Central memory CD4-positive, alpha-beta T cell (primary cell): ENCODE measurements at regions not wholly inside any gene's neighbourhood (a gene's known extent, or its start where the extent isn't known, plus 50 kb on each side); places are given as distances from the start of the nearest gene placed in this dataset.
"Not testable (repeated sequence)": the region's sequence is repeated elsewhere in the genome, so short reads cannot be mapped to it uniquely, and the experiment has no call there.

Source experiments
- DNase-seq: peaks from one replicate; pipeline ENCODE4 v3.0.0; 2022

GRCh38 chr10:84862551-84862950 is 534.2 kb downstream of the CCSER2 start:
- no peak for DNase-seq

- DNase-seq = no peak
These were observed 535.3 kb downstream of the CCSER2 start for GRCh38 chr10:84863675-84864074.

- no peak for DNase-seq
These were observed 548.0 kb downstream of the CCSER2 start for GRCh38 chr10:84876116-84876999.

- no peak for DNase-seq
These were observed 551.6 kb downstream of the CCSER2 start for GRCh38 chr10:84879991-84880390.

- DNase-seq = not testable (repeated sequence)
These were observed 553.3 kb downstream of the CCSER2 start for GRCh38 chr10:84881696-84882095.

- no peak for DNase-seq
These were observed 562.3 kb downstream of the CCSER2 start for GRCh38 chr10:84890706-84891105.

GRCh38 chr10:84891631-84892030 is 563.2 kb downstream of the CCSER2 start:
- DNase-seq = no peak

- DNase-seq = no peak
These were observed 567.2 kb downstream of the CCSER2 start for GRCh38 chr10:84895541-84895940.

- DNase-seq = no peak
These were observed 568.5 kb downstream of the CCSER2 start for GRCh38 chr10:84896909-84897308.

- DNase-seq = no peak
These were observed 570.9 kb downstream of the CCSER2 start for GRCh38 chr10:84899268-84899667.

GRCh38 chr10:84900141-84900540 is 571.8 kb downstream of the CCSER2 start:
- no peak for DNase-seq

- DNase-seq = no peak
These were observed 573.5 kb downstream of the CCSER2 start for GRCh38 chr10:84901885-84902284.

- DNase-seq = no peak
These were observed 574.2 kb downstream of the CCSER2 start for GRCh38 chr10:84902553-84902952.

- no peak for DNase-seq
These were observed 574.9 kb downstream of the CCSER2 start for GRCh38 chr10:84903320-84903719.

GRCh38 chr10:84907461-84908009 is 579.1 kb downstream of the CCSER2 start:
- DNase-seq = no peak

GRCh38 chr10:84908491-84908890 is 580.1 kb downstream of the CCSER2 start:
- DNase-seq = no peak

- DNase-seq = no peak
These were observed 593.3 kb downstream of the CCSER2 start for GRCh38 chr10:84921701-84922100.

- no peak for DNase-seq
These were observed 595.7 kb downstream of the CCSER2 start for GRCh38 chr10:84924131-84924530.

GRCh38 chr10:84925495-84925894 is 597.1 kb downstream of the CCSER2 start:
- DNase-seq = no peak

GRCh38 chr10:84933402-84933801 is 605.0 kb downstream of the CCSER2 start:
- no peak for DNase-seq

- DNase-seq = no peak
These were observed 607.4 kb downstream of the CCSER2 start for GRCh38 chr10:84935772-84936171.

GRCh38 chr10:84938117-84938905 is 609.9 kb downstream of the CCSER2 start:
- no peak for DNase-seq

- no peak for DNase-seq
These were observed 615.2 kb downstream of the CCSER2 start for GRCh38 chr10:84943541-84943940.

GRCh38 chr10:84944187-84944586 is 615.8 kb downstream of the CCSER2 start:
- no peak for DNase-seq
